ENCODE measurements at regions not wholly inside any gene's neighbourhood (a gene's known extent, or its start where the extent isn't known, plus 50 kb on each side); places are given as distances from the start of the nearest gene placed in this dataset.

DNA sequence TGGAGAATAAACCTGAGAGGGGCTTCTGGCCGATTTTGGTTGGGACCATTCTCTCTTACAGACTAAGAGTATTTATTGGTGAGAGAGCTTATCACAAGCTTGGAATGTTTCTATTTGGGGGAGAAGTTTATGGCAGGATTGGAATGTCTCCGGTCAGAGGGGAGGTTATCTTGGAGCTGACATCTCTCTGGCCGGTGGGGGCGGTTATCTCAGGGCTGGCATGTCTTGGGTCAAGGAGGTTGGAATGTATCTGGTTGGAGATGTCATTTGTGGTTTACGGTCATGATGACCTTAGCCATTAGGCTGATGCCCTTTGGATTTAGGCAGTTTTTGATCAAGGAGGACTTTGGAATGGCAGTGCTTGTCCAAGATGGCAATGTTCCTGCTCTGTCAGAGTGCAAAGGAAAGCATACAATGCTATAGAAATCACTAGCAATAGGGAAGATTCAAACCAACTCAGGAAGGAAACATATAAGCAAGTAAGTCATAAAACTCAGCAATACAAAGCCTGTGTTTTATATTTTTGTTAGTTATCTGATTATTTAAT is 362.4 kb upstream of the LRATD1 start:
- in situ Hi-C loops (cut with HindIII; ENCODE audit: extremely low pct_ligation_motif_present, low pct_unique_long_range_greater_than_20kb) (no loop called here), intact Hi-C loops (cut with micrococcal nuclease; ENCODE audit: unreplicated experiment) (no loop called here)
- no peak overlapping the region for H3K27ac ChIP-seq (ENCODE audit: extremely low read length, insufficient read depth, low read length)
- peaks cover 72% of the 10 kb centered on the region for H3K9me3 ChIP-seq (ENCODE audit: low read length)
- DNase-seq (ENCODE audit: low spot score) = no peak
- WGBS (ENCODE audit: low lambda C conversion rate) = 4% methylated on average over 5 of the region's 5 CpGs
- no peak for TF ChIP-seq ZNF326 (CRISPR knock-in tag; IDR thresholded peaks at IDR 0.05; ENCODE audit: borderline replicate concordance)
- TF ChIP-seq EED (CRISPR knock-in tag; IDR thresholded peaks at IDR 0.05) = no peak
- no peak for TF ChIP-seq GLI4 (CRISPR knock-in tag; IDR thresholded peaks at IDR 0.05; ENCODE audit: borderline replicate concordance)
- no peak for TF ChIP-seq TBX2 (CRISPR knock-in tag; IDR thresholded peaks at IDR 0.05; ENCODE audit: borderline replicate concordance)
- TF ChIP-seq GABPB1 (CRISPR knock-in tag; IDR thresholded peaks at IDR 0.05) = no peak
- no peak for TF ChIP-seq NFKB2 (CRISPR knock-in tag; IDR thresholded peaks at IDR 0.05; ENCODE audit: borderline replicate concordance)
- TF ChIP-seq TP53 (CRISPR knock-in tag; conservative IDR thresholded peaks at IDR 0.05) = no peak
- no peak for TF ChIP-seq SYNCRIP (IDR thresholded peaks at IDR 0.05; ENCODE audit: insufficient read depth, low read depth, low read length)
- no peak for TF ChIP-seq HNRNPLL (IDR thresholded peaks at IDR 0.05; ENCODE audit: low read depth, low read length, poor library complexity, severe bottlenecking)
- no peak for TF ChIP-seq CREB1 (IDR thresholded peaks at IDR 0.05)
- no peak for TF ChIP-seq CREB1 (CRISPR knock-in tag; IDR thresholded peaks at IDR 0.05)
- TF ChIP-seq ZNF207 (IDR thresholded peaks at IDR 0.05; ENCODE audit: borderline replicate concordance) = no peak
- TF ChIP-seq ZBTB1 (CRISPR knock-in tag; IDR thresholded peaks at IDR 0.05; ENCODE audit: borderline replicate concordance) = no peak
- no TSS peak for BruUV-seq (replicated peaks)
- H3K9ac ChIP-seq (ENCODE audit: insufficient read depth, low read depth, low read length) = no peak overlapping the region
- no peaks in the 10 kb centered on the region for H3K4me1 ChIP-seq (ENCODE audit: insufficient read depth, low read length)
- POLR2A ChIA-PET = no interaction called here
- H3K4me2 ChIP-seq (ENCODE audit: low read depth, low read length) = no peak overlapping the region
- no peaks in the 10 kb centered on the region for H3K79me2 ChIP-seq (ENCODE audit: insufficient read depth, low read length)
- ATAC-seq = no peak
- no peak overlapping the region for H2AFZ ChIP-seq (ENCODE audit: low read length)
- no peaks in the 10 kb centered on the region for H3K36me3 ChIP-seq (replicated peaks in 1 of 2; ENCODE audit: control insufficient read depth in 1 of 2, insufficient read depth in 2 of 2, low read length in 2 of 2)
- H3K4me3 ChIP-seq (replicated peaks in 1 of 3; ENCODE audit: insufficient read depth in 1 of 3, low read depth in 2 of 3, low read length in 3 of 3) = no peak overlapping the region
- no peaks in the 10 kb centered on the region for H4K20me1 ChIP-seq (ENCODE audit: insufficient read depth, low read length)
- no peak for FAIRE-seq
- no peaks in the 10 kb centered on the region for H3K27me3 ChIP-seq (ENCODE audit: control insufficient read depth in 1 of 2, insufficient read depth in 2 of 2, low read length in 2 of 2)
- CTCF ChIA-PET (ENCODE audit: low intra/inter-chr PET ratio, low total read pairs) = no interaction called here

Data from HepG2 (cell line).